ENCODE measurements at regions not wholly inside any gene's neighbourhood (a gene's known extent, or its start where the extent isn't known, plus 50 kb on each side); places are given as distances from the start of the nearest gene placed in this dataset.

- H3K4me3 ChIP-seq (ENCODE audit: low read length): no peak overlapping the region
- H3K27me3 ChIP-seq (ENCODE audit: control insufficient read depth, insufficient read depth, low read length, poor library complexity, severe bottlenecking): no peaks in the 10 kb centered on the region
- Mint-ChIP-seq H3K27me3 (ENCODE audit: insufficient read depth) (no peaks in the 10 kb centered on the region), H3K4me3 (no peak overlapping the region), H3K4me1 (no peaks in the 10 kb centered on the region), H3K27ac (no peak overlapping the region), H3K9me3 (peaks cover 8% of the 10 kb centered on the region), H3K36me3 (ENCODE audit: low read depth) (no peaks in the 10 kb centered on the region)
- 92% methylated on average over 5 to 11 of the region's 11 CpGs for WGBS, 2 experiments (ENCODE audit: insufficient coverage in 1 of 2, insufficient read length in 1 of 2)
- no peaks in the 10 kb centered on the region for H3K4me1 ChIP-seq (ENCODE audit: control insufficient read depth, insufficient read depth, low read length)
- DNase-seq: peak; percentile 42
- TF ChIP-seq CTCF (conservative IDR thresholded peaks at IDR 0.05): no peak
- no peak overlapping the region for H3K27ac ChIP-seq (ENCODE audit: low read depth, low read length)
- no peaks in the 10 kb centered on the region for H3K36me3 ChIP-seq (ENCODE audit: control insufficient read depth, insufficient read depth, low read length)
- H3K9ac ChIP-seq (ENCODE audit: extremely low read depth, low read length, poor library complexity, severe bottlenecking): no peak overlapping the region
- peaks cover 5% of the 10 kb centered on the region for H3K9me3 ChIP-seq (ENCODE audit: control insufficient read depth, low read length)
These were observed 80.8 kb downstream of the C21orf91 start for GRCh38 chr21:17738176-17738953.

- H3K9ac ChIP-seq (ENCODE audit: extremely low read depth, low read length, poor library complexity, severe bottlenecking): no peak overlapping the region
- no peak for TF ChIP-seq CTCF (conservative IDR thresholded peaks at IDR 0.05)
- Mint-ChIP-seq H3K27ac (no peak overlapping the region), H3K36me3 (ENCODE audit: low read depth) (no peaks in the 10 kb centered on the region), H3K9me3 (no peaks in the 10 kb centered on the region), H3K27me3 (ENCODE audit: insufficient read depth) (no peaks in the 10 kb centered on the region), H3K4me3 (no peak overlapping the region), H3K4me1 (no peaks in the 10 kb centered on the region)
- DNase-seq: no peak
- no peaks in the 10 kb centered on the region for H3K9me3 ChIP-seq (ENCODE audit: control insufficient read depth, low read length)
- H3K27ac ChIP-seq (ENCODE audit: low read depth, low read length): no peak overlapping the region
- H3K4me3 ChIP-seq (ENCODE audit: low read length): no peak overlapping the region
- no peaks in the 10 kb centered on the region for H3K36me3 ChIP-seq (ENCODE audit: control insufficient read depth, insufficient read depth, low read length)
- 81 to 89% methylated on average over 5 of the region's 5 CpGs for WGBS, 2 experiments (ENCODE audit: insufficient coverage in 1 of 2, insufficient read length in 1 of 2)
- no peaks in the 10 kb centered on the region for H3K4me1 ChIP-seq (ENCODE audit: control insufficient read depth, insufficient read depth, low read length)
- no peaks in the 10 kb centered on the region for H3K27me3 ChIP-seq (ENCODE audit: control insufficient read depth, insufficient read depth, low read length, poor library complexity, severe bottlenecking)
These were observed 83.1 kb downstream of the C21orf91 start for GRCh38 chr21:17736072-17736471.

- Histone ChIP-seq H3K9ac (ENCODE audit: extremely low read depth, low read length, poor library complexity, severe bottlenecking) (no peak overlapping the region), H3K36me3 (ENCODE audit: control insufficient read depth, insufficient read depth, low read length) (no peaks in the 10 kb centered on the region), H3K4me3 (ENCODE audit: low read length) (no peak overlapping the region), H3K27ac (ENCODE audit: low read depth, low read length) (no peak overlapping the region), H3K27me3 (ENCODE audit: control insufficient read depth, insufficient read depth, low read length, poor library complexity, severe bottlenecking) (no peaks in the 10 kb centered on the region), H3K4me1 (ENCODE audit: control insufficient read depth, insufficient read depth, low read length) (no peaks in the 10 kb centered on the region), H3K9me3 (ENCODE audit: control insufficient read depth, low read length) (no peaks in the 10 kb centered on the region)
- no peaks in the 10 kb centered on the region for H3K9me3 Mint-ChIP-seq
- no peak overlapping the region for H3K27ac Mint-ChIP-seq
- 87 to 94% methylated on average over 3 to 5 of the region's 5 CpGs for WGBS, 2 experiments (ENCODE audit: insufficient coverage in 1 of 2, insufficient read length in 1 of 2)
- no peak for TF ChIP-seq CTCF (conservative IDR thresholded peaks at IDR 0.05)
- H3K36me3 Mint-ChIP-seq (ENCODE audit: low read depth): no peaks in the 10 kb centered on the region
- no peak for DNase-seq
- no peaks in the 10 kb centered on the region for H3K27me3 Mint-ChIP-seq (ENCODE audit: insufficient read depth)
- H3K4me1 Mint-ChIP-seq: no peaks in the 10 kb centered on the region
- H3K4me3 Mint-ChIP-seq: no peak overlapping the region
These were observed 85.9 kb downstream of the C21orf91 start for GRCh38 chr21:17733209-17733608.

Measured in endodermal cell (in vitro differentiated cells).